Uterus (tissue), 3 donors: ENCODE measurements at regions not wholly inside any gene's neighbourhood (a gene's known extent, or its start where the extent isn't known, plus 50 kb on each side); places are given as distances from the start of the nearest gene placed in this dataset.

ENCODE experiments used
- DNase-seq, 2 donors: peaks; one replicate each; pipeline ENCODE4 v3.0.0-alpha.2; 2019 to 2020
- H3K27ac ChIP-seq, 2 donors: fragments of 200-600 bp; sonication (generic); 1 replicate in 1 of 2; 2 replicates in 1 of 2; pipeline ENCODE4 v1.5.1; 2016 to 2018
- H3K27me3 ChIP-seq, 2 donors: fragments of 200-600 bp; sonication (generic); one replicate each; pipeline ENCODE4 v1.5.1; 2018 to 2019; ENCODE audit warnings: control low read depth in 1 of 2
- H3K36me3 ChIP-seq, 2 donors: fragments of 200-600 bp; sonication (generic); one replicate each; pipeline ENCODE4 v1.5.1; 2019; ENCODE audit warnings: control low read depth in 1 of 2
- H3K4me1 ChIP-seq, 2 donors: fragments of 200-600 bp; sonication (generic); one replicate each; pipeline ENCODE4 v1.5.1; 2018 to 2019; ENCODE audit warnings: control low read depth in 1 of 2
- H3K4me3 ChIP-seq, 2 donors: fragments of 200-600 bp; sonication (generic); 1 replicate in 1 of 2; 2 replicates in 1 of 2; pipeline ENCODE4 v1.5.1; 2018 to 2019; ENCODE audit warnings: mild to moderate bottlenecking in 1 of 2
- H3K9me3 ChIP-seq, 2 donors: fragments of 200-600 bp; sonication (generic); one replicate each; pipeline ENCODE4 v1.5.1; 2019; ENCODE audit warnings: control low read depth in 1 of 2
- CTCF ChIP-seq, 4 experiments: fragments of 200-600 bp in 2 of 4; fragments of 450-650 bp in 2 of 4; sonication (generic) in 2 of 4; IDR thresholded peaks; one replicate each; pipeline ENCODE4 v1.5.1; 2016 to 2019; ENCODE audit warnings: antibody characterized with exemption in 4 of 4, mild to moderate bottlenecking in 2 of 4, moderate library complexity in 1 of 4
- POLR2A ChIP-seq, 2 donors: fragments of 450-650 bp; IDR thresholded peaks; one replicate each; pipeline ENCODE4 v1.6.1; 2016; ENCODE audit warnings: antibody characterized with exemption in 2 of 2, mild to moderate bottlenecking in 1 of 2, moderate library complexity in 1 of 2
- intact Hi-C: fragments of 100-400 bp; cut with DNase I; formaldehyde crosslinking; loops from one replicate; pipeline ENCODE4 v1.15.1; 2023; ENCODE audit warnings: low total_unique reads
- donor health status: DM: yes; HTN: yes; CAD: no.

GRCh38 chr7:121489440-121489839 is 93.3 kb upstream of the FAM3C start:
- no peak for TF ChIP-seq POLR2A (IDR thresholded peaks at IDR 0.05)
- TF ChIP-seq CTCF (IDR thresholded peaks at IDR 0.05), result no peak
- H3K27ac ChIP-seq, result no peak overlapping the region
- H3K4me3 ChIP-seq, result no peak overlapping the region
- DNase-seq, result no peak
- H3K4me1 ChIP-seq, result no peaks in the 10 kb centered on the region
- no peaks in the 10 kb centered on the region for H3K9me3 ChIP-seq
- no peaks in the 10 kb centered on the region for H3K27me3 ChIP-seq
- no peaks in the 10 kb centered on the region for H3K36me3 ChIP-seq
- intact Hi-C loops, result no loop called here

GRCh38 chr7:121488111-121488650 is 92.1 kb upstream of the FAM3C start:
- DNase-seq, result no peak
- no peaks in the 10 kb centered on the region for H3K4me1 ChIP-seq
- intact Hi-C loops, result no loop called here
- H3K27me3 ChIP-seq, result no peaks in the 10 kb centered on the region
- no peak overlapping the region for H3K27ac ChIP-seq
- H3K36me3 ChIP-seq, result no peaks in the 10 kb centered on the region
- no peak overlapping the region for H3K4me3 ChIP-seq
- H3K9me3 ChIP-seq, result no peaks in the 10 kb centered on the region
- no peak for TF ChIP-seq CTCF (IDR thresholded peaks at IDR 0.05)
- no peak for TF ChIP-seq POLR2A (IDR thresholded peaks at IDR 0.05)

- H3K36me3 ChIP-seq, result no peaks in the 10 kb centered on the region
- no peak overlapping the region for H3K4me3 ChIP-seq
- no peaks in the 10 kb centered on the region for H3K4me1 ChIP-seq
- TF ChIP-seq POLR2A (IDR thresholded peaks at IDR 0.05), result no peak
- no peak for TF ChIP-seq CTCF (IDR thresholded peaks at IDR 0.05)
- H3K27me3 ChIP-seq, result no peaks in the 10 kb centered on the region
- H3K27ac ChIP-seq, result no peak overlapping the region
- DNase-seq, result no peak
- intact Hi-C loops, result no loop called here
- H3K9me3 ChIP-seq, result no peaks in the 10 kb centered on the region
These were observed 90.5 kb upstream of the FAM3C start for GRCh38 chr7:121486590-121486989.

- H3K36me3 ChIP-seq, result no peaks in the 10 kb centered on the region
- intact Hi-C loops, result no loop called here
- DNase-seq, result peak in 1 of 2 donors; percentile 27
- TF ChIP-seq CTCF (IDR thresholded peaks at IDR 0.05) (no peak), POLR2A (IDR thresholded peaks at IDR 0.05) (no peak)
- no peaks in the 10 kb centered on the region for H3K9me3 ChIP-seq
- H3K27me3 ChIP-seq, result no peaks in the 10 kb centered on the region
- H3K27ac ChIP-seq, result peak overlapping the region in 1 of 2 donors; percentile 33
- no peaks in the 10 kb centered on the region for H3K4me1 ChIP-seq
- H3K4me3 ChIP-seq, result no peak overlapping the region
These were observed 89.5 kb upstream of the FAM3C start for GRCh38 chr7:121485467-121486243.

GRCh38 chr7:121484089-121484763 is 88.1 kb upstream of the FAM3C start:
- TF ChIP-seq CTCF (IDR thresholded peaks at IDR 0.05) (no peak), POLR2A (IDR thresholded peaks at IDR 0.05) (no peak)
- no peak overlapping the region for H3K4me3 ChIP-seq
- no peaks in the 10 kb centered on the region for H3K27me3 ChIP-seq
- H3K9me3 ChIP-seq, result no peaks in the 10 kb centered on the region
- no peak overlapping the region for H3K27ac ChIP-seq
- no peak for DNase-seq
- H3K4me1 ChIP-seq, result no peaks in the 10 kb centered on the region
- intact Hi-C loops, result no loop called here
- no peaks in the 10 kb centered on the region for H3K36me3 ChIP-seq
